Left renal pelvis (tissue), 4 donors: ENCODE measurements at regions not wholly inside any gene's neighbourhood (a gene's known extent, or its start where the extent isn't known, plus 50 kb on each side); places are given as distances from the start of the nearest gene placed in this dataset.

Experiments
- DNase-seq, 4 donors: peaks; one replicate each; pipeline ENCODE4 v3.0.0-alpha.2; 2013; ENCODE audit warnings: low read depth in 4 of 4, low spot score in 3 of 4

- DNase-seq, result no peak
These were observed 136.6 kb upstream of the FAM20C start for GRCh38 chr7:55690-56248.

GRCh38 chr7:56291-56913 lies 136.0 kb upstream of the FAM20C start:
- DNase-seq, result no peak

DNA sequence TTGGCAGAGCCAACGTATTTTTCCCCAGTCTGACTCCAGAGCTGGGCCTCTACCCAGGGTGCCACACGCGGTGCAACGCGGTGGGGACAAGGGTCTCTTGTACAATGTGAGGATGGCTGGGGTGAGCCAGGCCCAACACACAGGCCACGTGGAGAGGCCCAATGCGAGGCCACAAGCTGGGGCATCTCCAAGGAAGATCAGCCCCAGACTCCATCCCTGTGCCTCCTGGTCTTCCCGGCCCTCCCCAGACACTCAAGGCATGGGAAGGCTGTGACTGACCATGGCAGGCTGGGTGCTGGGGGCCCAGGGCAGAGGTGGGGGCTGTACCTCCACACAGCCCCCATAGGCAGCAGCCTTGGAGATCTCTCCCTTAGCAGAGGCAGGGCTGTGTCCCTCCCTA lies 135.3 kb upstream of the FAM20C start:
- DNase-seq, result no peak

DNA sequence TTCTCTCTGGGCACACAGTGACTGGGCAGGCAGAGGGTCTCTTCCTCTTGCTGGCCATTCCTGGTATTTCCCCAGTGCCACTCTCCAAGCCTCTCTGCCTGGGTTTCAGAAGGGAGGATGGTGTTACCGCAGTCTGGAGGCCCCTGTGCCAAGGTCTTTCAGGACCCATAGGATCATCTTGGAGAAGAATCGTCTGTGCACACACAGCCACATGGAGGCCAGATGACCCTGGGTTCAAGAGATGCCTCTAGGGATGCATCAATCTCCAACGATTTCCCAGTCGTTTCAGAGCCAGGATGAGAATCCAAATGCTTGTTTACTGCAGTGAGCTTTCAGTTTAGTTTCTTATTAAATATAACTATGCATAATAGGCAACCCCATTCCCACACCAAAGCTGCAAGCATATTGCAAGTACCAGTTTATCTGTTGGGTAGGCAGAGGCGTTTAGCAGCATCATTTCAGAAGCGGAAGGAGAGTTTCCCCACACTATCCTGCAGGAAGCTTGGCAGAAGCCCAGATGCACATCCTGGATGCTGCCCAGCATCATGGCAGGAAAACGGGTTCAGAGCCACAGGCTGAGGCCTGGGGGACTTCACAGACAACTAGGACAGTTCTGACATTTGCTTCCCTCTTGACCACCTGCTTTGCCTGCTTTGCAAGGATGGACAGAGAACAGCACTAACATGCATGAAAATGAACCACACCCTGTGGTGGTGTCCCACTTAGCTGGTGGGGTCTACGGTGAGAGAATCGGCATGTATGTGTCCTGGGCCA lies 134.7 kb upstream of the FAM20C start:
- no peak for DNase-seq

DNA sequence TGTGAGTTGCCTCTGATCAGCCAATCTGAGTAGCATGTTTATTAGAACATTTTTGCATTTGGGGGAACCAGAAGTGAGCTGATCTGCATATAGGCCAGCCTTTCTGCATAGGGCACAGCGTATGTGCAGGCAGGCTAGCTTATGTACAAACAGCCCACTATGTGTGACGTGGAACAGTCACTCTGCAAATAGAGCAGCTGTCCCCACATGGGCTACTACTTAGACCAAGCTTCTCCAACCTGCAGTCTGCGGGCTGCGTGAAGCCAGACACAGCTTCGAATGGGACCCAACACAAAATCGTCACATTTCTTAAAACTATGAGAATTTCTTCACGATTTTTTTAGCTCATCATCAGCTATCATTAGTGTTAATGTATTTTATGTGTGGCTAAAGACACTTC lies 134.1 kb upstream of the FAM20C start:
- DNase-seq, result no peak

DNA sequence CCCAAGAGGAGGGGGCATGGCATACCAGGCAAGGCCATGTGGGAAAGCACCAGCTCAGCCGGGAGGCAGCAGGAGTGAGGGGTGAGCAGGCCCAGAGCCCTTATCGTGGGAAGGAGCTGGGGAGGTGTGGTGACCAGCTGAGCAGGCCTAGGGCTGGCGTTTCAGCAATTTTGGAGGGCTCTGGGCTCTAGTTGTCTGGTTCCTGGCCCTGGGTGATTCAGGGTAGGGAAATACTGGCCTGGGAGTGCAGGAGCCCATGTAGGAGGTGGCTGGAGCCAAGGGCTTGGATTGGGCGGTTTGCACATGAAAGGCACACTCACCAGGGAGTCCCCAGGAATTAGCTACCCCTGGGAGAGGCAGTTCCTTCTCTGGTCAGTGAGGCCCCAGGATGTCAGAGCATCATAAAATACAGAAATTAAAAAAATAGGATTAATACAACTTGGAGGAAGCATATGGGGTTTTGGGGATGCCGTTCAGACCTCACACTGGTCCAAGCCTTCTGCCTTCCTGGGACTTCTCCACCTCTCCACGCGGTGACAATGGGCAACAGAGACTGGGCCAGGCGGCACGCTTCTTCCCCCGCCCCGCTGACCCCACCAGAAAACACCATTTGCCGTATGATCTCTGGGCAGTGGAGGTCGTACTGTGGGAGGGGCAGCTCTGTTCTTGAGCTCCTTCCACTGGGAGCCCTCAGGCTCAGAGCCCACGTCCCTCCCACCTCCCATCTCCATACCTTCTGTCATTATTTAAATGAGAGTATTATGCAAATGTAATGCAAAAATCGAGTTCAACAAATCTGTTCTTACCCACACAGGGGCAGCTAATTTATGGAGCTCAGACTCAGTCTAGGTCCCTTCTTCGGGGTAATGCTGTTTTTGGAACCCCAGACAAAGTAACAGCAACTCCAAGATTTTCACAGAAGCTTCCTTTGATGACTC lies 133.0 kb upstream of the FAM20C start:
- no peak for DNase-seq

DNA sequence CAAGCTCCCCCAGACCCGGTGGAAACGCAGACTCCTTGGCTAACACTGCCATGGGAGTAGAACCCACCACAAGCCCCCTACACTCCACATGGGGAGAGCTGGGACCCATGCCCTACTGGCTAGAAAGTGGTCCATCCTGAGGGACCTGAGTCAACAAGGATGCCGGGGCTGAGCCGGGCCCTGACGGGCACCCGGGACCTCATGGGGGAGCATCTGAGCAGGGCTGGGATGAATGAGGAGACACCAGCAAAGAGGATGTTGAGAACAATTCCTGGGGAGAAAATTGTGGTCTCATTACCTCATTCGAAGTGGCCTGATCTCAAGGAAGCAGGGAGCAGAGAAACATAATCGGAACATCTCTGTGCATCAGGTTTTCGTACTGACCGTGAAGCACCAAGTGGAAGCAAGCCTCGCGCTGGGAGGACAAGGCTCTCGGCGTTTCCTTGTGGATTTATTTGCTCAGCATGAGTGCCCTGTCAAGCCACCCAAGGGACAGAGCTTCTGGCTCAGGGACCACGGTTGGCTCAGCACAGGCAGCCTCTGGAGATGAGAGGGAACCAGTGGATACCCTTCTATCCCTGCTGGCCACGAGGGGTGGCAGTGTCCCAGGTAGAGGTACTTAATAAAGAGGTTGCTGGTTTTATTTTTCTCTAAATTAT lies 132.2 kb upstream of the FAM20C start:
- DNase-seq, result no peak

GRCh38 chr7:60706-61105 lies 131.7 kb upstream of the FAM20C start:
- no peak for DNase-seq

DNA sequence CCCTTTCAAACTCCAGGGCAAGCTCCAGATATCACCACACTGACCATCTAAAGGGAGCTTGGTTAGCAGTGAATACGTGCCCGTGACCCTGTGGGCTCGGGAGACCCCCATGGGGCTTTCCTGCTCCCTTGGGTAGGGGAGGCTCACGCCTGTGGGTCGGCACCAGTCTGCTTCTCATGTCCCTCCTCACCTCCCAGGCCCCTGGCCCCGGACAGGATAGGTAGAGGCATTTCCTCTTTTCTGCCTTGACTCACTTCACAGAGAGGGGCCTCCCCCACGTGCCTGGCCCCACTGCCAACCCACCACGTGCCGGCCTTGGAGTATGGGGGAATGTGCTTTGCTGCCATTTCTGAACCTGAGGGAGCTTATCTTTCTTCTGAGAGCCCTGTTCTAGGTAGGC lies 131.3 kb upstream of the FAM20C start:
- DNase-seq, result no peak

- DNase-seq, result no peak
These were observed 130.6 kb upstream of the FAM20C start for GRCh38 chr7:61576-62360.

- no peak for DNase-seq
These were observed 129.8 kb upstream of the FAM20C start for GRCh38 chr7:62361-63116.

- no peak for DNase-seq
These were observed 129.3 kb upstream of the FAM20C start for GRCh38 chr7:63117-63480.

DNA sequence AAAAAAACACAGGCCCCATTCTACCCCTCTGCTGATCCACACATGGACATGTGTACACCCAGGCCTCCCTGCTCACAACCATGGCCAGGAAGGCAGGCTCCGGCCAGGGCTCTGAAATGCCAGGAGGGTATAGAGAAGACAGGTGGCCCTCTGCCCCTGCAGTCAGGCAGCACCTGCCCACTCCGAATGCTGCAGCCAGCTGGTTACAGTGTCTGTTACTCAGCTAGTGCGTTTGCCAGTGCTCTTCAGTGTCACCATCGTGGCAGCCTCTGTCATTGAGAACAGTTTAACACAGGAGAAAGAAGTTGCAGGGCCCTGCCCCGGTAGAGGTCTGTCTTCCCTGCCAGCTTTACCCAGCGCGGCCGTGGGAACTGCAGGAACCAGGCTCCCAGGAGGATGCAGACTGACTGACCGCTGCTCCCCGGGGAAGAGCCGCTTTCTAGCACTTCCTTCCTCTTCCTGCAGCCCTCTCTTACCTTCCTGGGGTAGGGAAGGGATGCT lies 128.8 kb upstream of the FAM20C start:
- no peak for DNase-seq

DNA sequence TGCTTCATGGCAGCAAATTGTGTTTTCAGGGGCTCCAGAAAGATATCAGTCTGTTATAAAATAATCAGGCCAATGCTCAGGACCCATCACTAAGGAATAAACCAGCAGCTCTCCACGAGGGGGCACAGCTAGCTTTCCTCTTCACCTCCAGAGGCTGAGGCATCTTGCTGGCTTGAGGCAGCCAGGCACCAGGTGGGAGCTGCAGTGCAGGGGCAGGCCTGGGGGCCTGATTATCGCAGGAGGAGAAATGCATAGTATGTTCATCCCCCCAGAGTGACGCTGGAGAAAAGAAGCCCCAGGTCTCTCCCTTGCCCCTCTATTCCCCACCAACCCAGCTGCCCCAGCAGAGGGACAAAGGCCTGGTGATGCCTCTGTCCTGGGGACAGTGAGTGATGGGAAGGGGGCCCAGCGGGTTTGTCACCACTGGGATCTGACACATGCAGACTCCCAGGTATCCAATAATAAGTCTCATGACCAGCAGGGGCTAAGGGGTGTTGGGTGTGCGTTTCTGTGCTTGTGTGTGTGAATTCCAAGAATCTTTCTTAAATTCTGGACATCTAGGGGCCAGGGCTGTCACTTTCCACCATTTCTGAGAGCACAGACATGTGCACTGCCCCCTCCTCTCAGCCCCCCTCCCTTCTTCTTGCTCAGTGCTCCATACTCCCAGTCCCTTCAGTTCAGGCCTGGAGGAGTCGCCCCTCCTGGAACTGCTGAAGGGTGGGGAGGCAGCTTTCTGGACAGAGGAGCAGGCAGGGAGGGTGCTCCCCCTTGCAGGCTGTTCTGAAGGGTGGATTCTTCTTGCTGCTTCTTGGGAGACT lies 128.1 kb upstream of the FAM20C start:
- peak; percentile 31 to 46 (median 38) for DNase-seq

GRCh38 chr7:64916-65341 lies 127.4 kb upstream of the FAM20C start:
- no peak for DNase-seq

DNA sequence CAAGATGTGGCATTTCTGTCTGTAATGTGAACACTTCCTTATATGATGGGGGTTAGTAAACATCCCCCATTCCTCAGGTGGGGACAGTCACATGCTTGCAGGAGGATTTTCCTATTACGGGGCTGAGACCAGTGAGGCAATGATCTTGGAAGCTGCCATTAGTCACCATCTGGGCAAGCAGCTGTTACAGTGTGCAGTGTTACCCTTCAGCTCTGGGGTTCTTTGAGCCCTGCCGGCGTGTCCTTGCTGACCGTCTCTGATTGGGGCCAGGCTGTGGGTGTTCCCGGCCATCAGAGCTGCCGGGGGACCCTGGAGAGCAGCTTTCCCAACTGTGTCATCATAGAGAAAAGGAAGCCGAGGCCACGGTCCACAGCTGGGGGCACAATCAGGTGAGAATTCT lies 126.8 kb upstream of the FAM20C start:
- DNase-seq, result no peak

- no peak for DNase-seq
These were observed 126.1 kb upstream of the FAM20C start for GRCh38 chr7:66296-66695.

DNA sequence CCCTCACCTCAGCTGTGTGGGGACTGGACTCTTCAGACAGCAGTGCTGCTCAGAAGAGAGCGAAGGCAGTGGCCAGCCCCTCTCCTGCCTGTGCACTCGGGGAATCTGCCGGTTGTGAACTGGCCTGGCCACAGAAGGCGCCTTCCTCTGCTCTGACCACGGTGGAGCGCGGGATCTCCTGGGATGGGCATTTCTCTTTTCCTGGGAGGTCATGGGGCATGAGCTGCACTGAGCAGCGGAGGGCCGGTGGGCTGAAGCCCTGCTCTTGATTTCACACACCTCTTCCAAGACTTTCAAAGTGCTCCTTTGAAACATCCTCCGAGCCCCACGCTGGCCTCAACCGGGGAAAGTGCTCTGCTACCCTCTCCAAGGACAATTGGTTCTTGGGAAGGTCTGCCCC lies 125.6 kb upstream of the FAM20C start:
- DNase-seq, result no peak
